ENCODE measurements at regions not wholly inside any gene's neighbourhood (a gene's known extent, or its start where the extent isn't known, plus 50 kb on each side); places are given as distances from the start of the nearest gene placed in this dataset.

GRCh38 chr7:132045002-132045401 lies 488.6 kb upstream of the PODXL start:
- Histone ChIP-seq H2AFZ (ENCODE audit: low read depth, low read length) (no peak overlapping the region), H3K27ac (ENCODE audit: insufficient read depth, low read depth, low read length) (no peak overlapping the region), H3K4me1 (ENCODE audit: control insufficient read depth, extremely low read depth, insufficient read depth, low read length) (no peaks in the 10 kb centered on the region), H3K27me3 (ENCODE audit: control insufficient read depth in 2 of 2, insufficient read depth in 2 of 2, low read length in 2 of 2) (peaks cover 12 to 19% of the 10 kb centered on the region in 2 experiments), H3K79me2 (ENCODE audit: control insufficient read depth, insufficient read depth, low read length) (no peaks in the 10 kb centered on the region), H4K20me1 (replicated peaks; ENCODE audit: control insufficient read depth, extremely low read depth, insufficient read depth, low read length) (no peaks in the 10 kb centered on the region), H3K9ac (replicated peaks; ENCODE audit: extremely low read depth, insufficient read depth, low read length) (no peak overlapping the region), H3K36me3 (ENCODE audit: control insufficient read depth in 2 of 2, extremely low read depth in 1 of 2, insufficient read depth in 2 of 2, low read length in 2 of 2) (no peaks in the 10 kb centered on the region), H3K4me3 (replicated peaks in 1 of 3; ENCODE audit: insufficient read depth in 1 of 3, low read depth in 1 of 3, low read length in 3 of 3) (no peak overlapping the region), H3K9me1 (replicated peaks; ENCODE audit: control insufficient read depth, extremely low read depth, insufficient read depth, low read length) (no peaks in the 10 kb centered on the region), H3K9me3 (replicated peaks; ENCODE audit: control insufficient read depth, insufficient read depth, low read length) (no peaks in the 10 kb centered on the region), H3K4me2 (ENCODE audit: insufficient read depth, low read length) (no peak overlapping the region)
- no peak for TF ChIP-seq JUN (IDR thresholded peaks at IDR 0.05; ENCODE audit: borderline replicate concordance, insufficient read depth, insufficient read length, low read depth)
- no peak for TF ChIP-seq MAX (IDR thresholded peaks at IDR 0.05; ENCODE audit: insufficient read depth, insufficient read length)
- TF ChIP-seq POLR2A (IDR thresholded peaks at IDR 0.05; ENCODE audit: low read depth, low read length): no peak
- no peak for TF ChIP-seq EZH2 (IDR thresholded peaks at IDR 0.05; ENCODE audit: borderline replicate concordance, low read depth, low read length, severe bottlenecking)
- dilution Hi-C loops (cut with MboI; ENCODE audit: extremely low pct_ligation_motif_present, low sequenced_read_pairs) (no loop called here), intact Hi-C loops (cut with micrococcal nuclease) (no loop called here)
- no TSS peak for BruUV-seq (replicated peaks)
- ChIA-PET POLR2A (no interaction called here), CTCF (interaction anchor here (1.2 to 5.2 kb wide), 3 partner anchors 37 to 186 kb away, joined by 3 to 76 read pairs (median 9); no protein-coding TSS in a partner anchor)
- FAIRE-seq (no peak), DNase-seq (ENCODE audit: low read depth, low spot score) (no peak)

- no peak for DNase-seq (ENCODE audit: low read depth, low spot score)
- no peak overlapping the region for H3K9ac ChIP-seq (replicated peaks; ENCODE audit: extremely low read depth, insufficient read depth, low read length)
- dilution Hi-C loops (cut with MboI; ENCODE audit: extremely low pct_ligation_motif_present, low sequenced_read_pairs): no loop called here
- no peaks in the 10 kb centered on the region for H3K9me1 ChIP-seq (replicated peaks; ENCODE audit: control insufficient read depth, extremely low read depth, insufficient read depth, low read length)
- no TSS peak for BruUV-seq (replicated peaks)
- H3K4me2 ChIP-seq (ENCODE audit: insufficient read depth, low read length): no peak overlapping the region
- FAIRE-seq: no peak
- H2AFZ ChIP-seq (ENCODE audit: low read depth, low read length): no peak overlapping the region
- H3K27me3 ChIP-seq (ENCODE audit: control insufficient read depth in 2 of 2, insufficient read depth in 2 of 2, low read length in 2 of 2): peaks cover 10 to 20% of the 10 kb centered on the region in 2 experiments
- no peak overlapping the region for H3K4me3 ChIP-seq (replicated peaks in 1 of 3; ENCODE audit: insufficient read depth in 1 of 3, low read depth in 1 of 3, low read length in 3 of 3)
- intact Hi-C loops (cut with micrococcal nuclease): no loop called here
- no peaks in the 10 kb centered on the region for H3K36me3 ChIP-seq (ENCODE audit: control insufficient read depth in 2 of 2, extremely low read depth in 1 of 2, insufficient read depth in 2 of 2, low read length in 2 of 2)
- no peaks in the 10 kb centered on the region for H3K79me2 ChIP-seq (ENCODE audit: control insufficient read depth, insufficient read depth, low read length)
- no peak overlapping the region for H3K27ac ChIP-seq (ENCODE audit: insufficient read depth, low read depth, low read length)
- ChIA-PET POLR2A (no interaction called here), CTCF (interaction anchor here (1.2 to 1.8 kb wide), 2 partner anchors 36 to 185 kb away, joined by 3 to 9 read pairs; no protein-coding TSS in a partner anchor)
- TF ChIP-seq GATA2 (IDR thresholded peaks at IDR 0.05; ENCODE audit: insufficient read depth, insufficient read length, low read depth, low read length): no peak
- no peak for TF ChIP-seq POLR2A (IDR thresholded peaks at IDR 0.05; ENCODE audit: low read depth, low read length)
- no peak for TF ChIP-seq JUN (IDR thresholded peaks at IDR 0.05; ENCODE audit: borderline replicate concordance, insufficient read depth, insufficient read length, low read depth)
- TF ChIP-seq POLR2AphosphoS5 (IDR thresholded peaks at IDR 0.05; ENCODE audit: insufficient read depth, low read depth, low read length): no peak
- no peak for TF ChIP-seq MYC (IDR thresholded peaks at IDR 0.05; ENCODE audit: low read depth, low read length)
- TF ChIP-seq MAX (IDR thresholded peaks at IDR 0.05; ENCODE audit: insufficient read depth, insufficient read length): no peak
- no peak for TF ChIP-seq EZH2 (IDR thresholded peaks at IDR 0.05; ENCODE audit: borderline replicate concordance, low read depth, low read length, severe bottlenecking)
- no peak for TF ChIP-seq FOS (IDR thresholded peaks at IDR 0.05; ENCODE audit: borderline replicate concordance, insufficient read depth, low read length)
- no peak for TF ChIP-seq CTCF (IDR thresholded peaks at IDR 0.05; ENCODE audit: extremely low read depth in 1 of 2, insufficient read depth in 1 of 2, low read depth in 1 of 2, low read length in 2 of 2)
- no peaks in the 10 kb centered on the region for H3K9me3 ChIP-seq (replicated peaks; ENCODE audit: control insufficient read depth, insufficient read depth, low read length)
- H3K4me1 ChIP-seq (ENCODE audit: control insufficient read depth, extremely low read depth, insufficient read depth, low read length): no peaks in the 10 kb centered on the region
- no peaks in the 10 kb centered on the region for H4K20me1 ChIP-seq (replicated peaks; ENCODE audit: control insufficient read depth, extremely low read depth, insufficient read depth, low read length)
These were observed 487.8 kb upstream of the PODXL start for GRCh38 chr7:132044247-132044646.
